ENCODE measurements at regions not wholly inside any gene's neighbourhood (a gene's known extent, or its start where the extent isn't known, plus 50 kb on each side); places are given as distances from the start of the nearest gene placed in this dataset.

- TF ChIP-seq, protein P1, sequence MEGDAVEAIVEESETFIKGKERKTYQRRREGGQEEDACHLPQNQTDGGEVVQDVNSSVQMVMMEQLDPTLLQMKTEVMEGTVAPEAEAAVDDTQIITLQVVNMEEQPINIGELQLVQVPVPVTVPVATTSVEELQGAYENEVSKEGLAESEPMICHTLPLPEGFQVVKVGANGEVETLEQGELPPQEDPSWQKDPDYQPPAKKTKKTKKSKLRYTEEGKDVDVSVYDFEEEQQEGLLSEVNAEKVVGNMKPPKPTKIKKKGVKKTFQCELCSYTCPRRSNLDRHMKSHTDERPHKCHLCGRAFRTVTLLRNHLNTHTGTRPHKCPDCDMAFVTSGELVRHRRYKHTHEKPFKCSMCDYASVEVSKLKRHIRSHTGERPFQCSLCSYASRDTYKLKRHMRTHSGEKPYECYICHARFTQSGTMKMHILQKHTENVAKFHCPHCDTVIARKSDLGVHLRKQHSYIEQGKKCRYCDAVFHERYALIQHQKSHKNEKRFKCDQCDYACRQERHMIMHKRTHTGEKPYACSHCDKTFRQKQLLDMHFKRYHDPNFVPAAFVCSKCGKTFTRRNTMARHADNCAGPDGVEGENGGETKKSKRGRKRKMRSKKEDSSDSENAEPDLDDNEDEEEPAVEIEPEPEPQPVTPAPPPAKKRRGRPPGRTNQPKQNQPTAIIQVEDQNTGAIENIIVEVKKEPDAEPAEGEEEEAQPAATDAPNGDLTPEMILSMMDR (IDR thresholded peaks at IDR 0.05), result no peak
- TF ChIP-seq POLR2AphosphoS5 (IDR thresholded peaks at IDR 0.05), result no peak
- TF ChIP-seq POLR2A (IDR thresholded peaks at IDR 0.05), result no peak
These were observed 113.1 kb upstream of the INPP4B start for GRCh38 chr4:142959173-142959572.

Data from prostate gland (tissue), 2 donors.